Mesenchymal stem cell (in vitro differentiated cells and primary cell): ENCODE measurements at regions not wholly inside any gene's neighbourhood (a gene's known extent, or its start where the extent isn't known, plus 50 kb on each side); places are given as distances from the start of the nearest gene placed in this dataset.

ENCODE experiments used
- DNase-seq: peaks from one replicate; pipeline ENCODE4 v3.0.0-alpha.2; 2013
- H2AFZ ChIP-seq: one replicate; pipeline ENCODE4 v1.6.1; 2013; ENCODE audit warnings: low read depth, mild to moderate bottlenecking, control low read depth, inconsistent platforms, low read length, moderate library complexity
- H2AK5ac ChIP-seq: 2 replicates; pipeline ENCODE4 v1.6.1; 2013; ENCODE audit warnings: low read length, moderate library complexity, mild to moderate bottlenecking, inconsistent platforms; ENCODE audit not compliant: severe bottlenecking
- H2BK120ac ChIP-seq: one replicate; pipeline ENCODE4 v1.6.1; 2013; ENCODE audit warnings: low read depth, mild to moderate bottlenecking, inconsistent platforms, low read length, moderate library complexity
- H2BK12ac ChIP-seq, 2 experiments: one replicate each; pipeline ENCODE4 v1.6.1; 2013; ENCODE audit warnings: inconsistent platforms in 2 of 2, low read length in 2 of 2, mild to moderate bottlenecking in 2 of 2, moderate library complexity in 2 of 2, control low read depth in 1 of 2
- H2BK15ac ChIP-seq: one replicate; pipeline ENCODE4 v1.6.1; 2013; ENCODE audit warnings: mild to moderate bottlenecking, low read depth, inconsistent platforms; ENCODE audit not compliant: poor library complexity, severe bottlenecking
- H2BK5ac ChIP-seq: 2 replicates; pipeline ENCODE4 v1.6.1; 2013; ENCODE audit warnings: low read depth, mild to moderate bottlenecking, low read length, control low read depth, inconsistent platforms; ENCODE audit not compliant: poor library complexity, severe bottlenecking
- H3K14ac ChIP-seq, 2 experiments: one replicate each; pipeline ENCODE4 v1.6.1; 2013; ENCODE audit warnings: inconsistent platforms in 2 of 2, low read length in 2 of 2, control low read depth in 1 of 2, mild to moderate bottlenecking in 1 of 2, moderate library complexity in 1 of 2
- H3K18ac ChIP-seq, 2 experiments: one replicate each; pipeline ENCODE4 v1.6.1; 2013; ENCODE audit warnings: inconsistent platforms in 2 of 2, low read length in 2 of 2, control low read depth in 1 of 2, low read depth in 1 of 2, mild to moderate bottlenecking in 1 of 2
- H3K23ac ChIP-seq, 2 experiments: one replicate each; pipeline ENCODE4 v1.6.1; 2013; ENCODE audit warnings: inconsistent platforms in 2 of 2, low read length in 2 of 2, mild to moderate bottlenecking in 2 of 2, moderate library complexity in 2 of 2, control low read depth in 1 of 2
- H3K27ac ChIP-seq: 2 replicates; pipeline ENCODE4 v1.5.1; 2013; ENCODE audit warnings: mild to moderate bottlenecking, moderate library complexity, low read length, control low read depth, inconsistent platforms; ENCODE audit not compliant: poor library complexity, severe bottlenecking
- H3K27me3 ChIP-seq, 2 experiments: 2 replicates each; pipeline versions ENCODE4 v1.6.1 to v1.7.0; 2013; ENCODE audit warnings: low read length in 2 of 2, mild to moderate bottlenecking in 2 of 2, moderate library complexity in 2 of 2, control low read depth in 1 of 2, inconsistent platforms in 1 of 2; ENCODE audit not compliant: control insufficient read depth in 1 of 2, insufficient read depth in 1 of 2
- H3K36me3 ChIP-seq, 2 experiments: 2 replicates each; pipeline versions ENCODE4 v1.6.1 to v1.7.0; 2013; ENCODE audit warnings: low read length in 2 of 2, control low read depth in 1 of 2, inconsistent platforms in 1 of 2, low read depth in 1 of 2, mild to moderate bottlenecking in 1 of 2; ENCODE audit not compliant: insufficient read depth in 2 of 2, control insufficient read depth in 1 of 2
- H3K4ac ChIP-seq, 2 experiments: one replicate each; pipeline ENCODE4 v1.6.1; 2013; ENCODE audit warnings: inconsistent platforms in 2 of 2, low read length in 2 of 2, mild to moderate bottlenecking in 2 of 2, moderate library complexity in 2 of 2, control low read depth in 1 of 2, low read depth in 1 of 2
- H3K4me1 ChIP-seq: 2 replicates; pipeline ENCODE4 v1.6.1; 2013; ENCODE audit warnings: low read depth, low read length, control low read depth; ENCODE audit not compliant: control insufficient read depth, insufficient read depth
- H3K4me2 ChIP-seq: 2 replicates; pipeline ENCODE4 v1.6.1; 2013; ENCODE audit warnings: low read length, mild to moderate bottlenecking, inconsistent platforms; ENCODE audit not compliant: poor library complexity, severe bottlenecking
- H3K4me3 ChIP-seq, 2 experiments: 2 replicates each; pipeline versions ENCODE4 v1.5.1 to v1.7.0; 2013; ENCODE audit warnings: low read length in 2 of 2, mild to moderate bottlenecking in 2 of 2, control low read depth in 1 of 2, low read depth in 1 of 2; ENCODE audit not compliant: insufficient read depth in 1 of 2
- H3K79me1 ChIP-seq: replicated peaks from 2 replicates; pipeline ENCODE4 v1.6.1; 2013; ENCODE audit warnings: mild to moderate bottlenecking, control low read depth, low read length, inconsistent platforms; ENCODE audit not compliant: poor library complexity, severe bottlenecking
- H3K9ac ChIP-seq: 2 replicates; pipeline ENCODE4 v1.7.0; 2013; ENCODE audit warnings: mild to moderate bottlenecking, low read length, moderate library complexity
- H3K9me3 ChIP-seq: 2 replicates; pipeline ENCODE4 v1.7.0; 2013; ENCODE audit warnings: mild to moderate bottlenecking, low read length; ENCODE audit not compliant: control insufficient read depth
- H4K8ac ChIP-seq: one replicate; pipeline ENCODE4 v1.6.1; 2013; ENCODE audit warnings: inconsistent platforms, mild to moderate bottlenecking, low read length, moderate library complexity
- H4K91ac ChIP-seq: one replicate; pipeline ENCODE4 v1.6.1; 2013; ENCODE audit warnings: mild to moderate bottlenecking, low read length, inconsistent platforms
- WGBS: methylation state at CpG from one replicate; pipeline ENCODE4 v1.1.7; 2013; ENCODE audit warnings: mixed read lengths; 5-methylcytosine and 5-hydroxymethylcytosine counted together

GRCh38 chr2:64780041-64780440 is 126.3 kb upstream of the SERTAD2 start:
- no peak for DNase-seq
- H2BK5ac ChIP-seq: no peak overlapping the region

GRCh38 chr2:64781711-64782390 is 128.1 kb upstream of the SERTAD2 start:
- H4K91ac ChIP-seq: no peak overlapping the region
- no peak overlapping the region for H3K27ac ChIP-seq
- H2BK15ac ChIP-seq: no peak overlapping the region
- H3K14ac ChIP-seq: no peak overlapping the region
- no peak overlapping the region for H2AK5ac ChIP-seq
- H3K4ac ChIP-seq: no peak overlapping the region
- H3K9me3 ChIP-seq: no peaks in the 10 kb centered on the region
- H3K27me3 ChIP-seq: no peaks in the 10 kb centered on the region
- H3K4me3 ChIP-seq: no peak overlapping the region
- H3K9ac ChIP-seq: peak overlapping the region; percentile 46
- H2BK5ac ChIP-seq: no peak overlapping the region
- H3K23ac ChIP-seq: no peak overlapping the region
- no CpG with 5 or more reads among the region's 2 CpGs for WGBS
- no peak overlapping the region for H2AFZ ChIP-seq
- peaks cover 7% of the 10 kb centered on the region for H3K4me1 ChIP-seq
- H3K4me2 ChIP-seq: no peak overlapping the region
- no peaks in the 10 kb centered on the region for H3K36me3 ChIP-seq
- H2BK120ac ChIP-seq: no peak overlapping the region
- H3K79me1 ChIP-seq: no peaks in the 10 kb centered on the region
- no peak overlapping the region for H2BK12ac ChIP-seq
- no peak overlapping the region for H3K18ac ChIP-seq
- no peak overlapping the region for H4K8ac ChIP-seq
- no peak for DNase-seq

More at GRCh38 chr2:64780041-64780440, 126.3 kb upstream of the SERTAD2 start:
- H3K36me3 ChIP-seq: no peaks in the 10 kb centered on the region
- H3K18ac ChIP-seq: no peak overlapping the region
- H2AFZ ChIP-seq: no peak overlapping the region
- no peaks in the 10 kb centered on the region for H3K27me3 ChIP-seq
- no peak overlapping the region for H3K4ac ChIP-seq
- H3K4me1 ChIP-seq: peaks cover 7% of the 10 kb centered on the region
- H2AK5ac ChIP-seq: no peak overlapping the region
- H3K23ac ChIP-seq: no peak overlapping the region
- H4K91ac ChIP-seq: no peak overlapping the region
- 93% methylated on average over 6 of the region's 6 CpGs for WGBS
- H2BK15ac ChIP-seq: no peak overlapping the region
- H3K27ac ChIP-seq: peak overlapping the region; percentile 12
- H3K4me3 ChIP-seq: no peak overlapping the region
- H2BK12ac ChIP-seq: no peak overlapping the region
- H3K9me3 ChIP-seq: peaks cover 10% of the 10 kb centered on the region
- no peaks in the 10 kb centered on the region for H3K79me1 ChIP-seq
- no peak overlapping the region for H2BK120ac ChIP-seq
- peak overlapping the region; percentile 37 for H3K9ac ChIP-seq
- no peak overlapping the region for H3K4me2 ChIP-seq
- H3K14ac ChIP-seq: no peak overlapping the region
- no peak overlapping the region for H4K8ac ChIP-seq

DNA sequence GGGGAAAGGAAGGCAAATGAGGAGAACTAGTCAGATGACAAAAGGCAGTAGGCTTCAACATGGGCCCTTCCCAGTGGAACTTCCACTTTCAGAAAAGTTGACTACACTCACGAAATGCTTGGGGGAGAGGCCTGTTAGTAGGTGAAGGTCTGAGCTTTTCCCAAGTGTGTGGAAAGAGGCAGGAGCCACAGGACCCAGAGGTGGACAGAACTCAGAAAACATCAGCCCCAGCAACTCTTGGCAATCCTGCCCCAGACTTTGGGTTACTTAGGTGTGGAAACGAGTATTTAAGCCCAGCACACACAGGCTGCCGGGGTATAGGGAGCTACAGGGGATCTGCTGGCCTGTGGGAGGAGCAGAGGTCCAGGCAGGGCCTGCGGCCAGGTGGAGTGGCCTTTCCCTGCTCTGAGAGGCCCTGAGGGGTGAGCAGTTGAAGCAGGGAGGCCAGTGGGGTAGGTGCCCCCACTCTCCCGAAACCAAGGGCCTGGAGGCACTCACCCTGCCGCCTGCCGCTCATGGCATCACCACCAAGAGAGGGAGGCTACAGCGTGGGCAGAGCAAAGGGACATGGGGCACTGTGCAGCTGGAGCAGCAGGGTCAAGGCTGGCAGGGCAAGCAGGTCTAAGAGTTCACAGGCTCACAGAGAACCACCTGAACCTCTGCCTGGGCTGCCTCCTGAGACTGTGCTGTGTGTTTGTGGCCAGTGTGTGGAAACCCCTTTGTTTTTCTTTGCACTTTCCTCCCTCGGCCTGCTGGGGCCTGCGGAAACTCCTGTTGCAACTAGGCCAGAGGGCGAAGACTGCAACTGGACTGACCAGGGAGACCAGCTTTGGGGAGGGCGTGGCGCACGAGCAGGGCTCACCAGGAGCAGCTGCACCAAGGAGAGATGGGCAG is 130.7 kb upstream of the SERTAD2 start:
- no peak overlapping the region for H4K91ac ChIP-seq
- H3K23ac ChIP-seq: no peak overlapping the region
- no peak for DNase-seq
- H3K4me1 ChIP-seq: peaks cover 4% of the 10 kb centered on the region
- no peaks in the 10 kb centered on the region for H3K36me3 ChIP-seq
- H2AFZ ChIP-seq: no peak overlapping the region
- no peaks in the 10 kb centered on the region for H3K27me3 ChIP-seq
- H3K79me1 ChIP-seq: no peaks in the 10 kb centered on the region
- H2AK5ac ChIP-seq: no peak overlapping the region
- no peak overlapping the region for H3K18ac ChIP-seq
- no peak overlapping the region for H2BK15ac ChIP-seq
- H3K4me3 ChIP-seq: no peak overlapping the region
- H3K9ac ChIP-seq: no peak overlapping the region
- no peak overlapping the region for H3K27ac ChIP-seq
- no peaks in the 10 kb centered on the region for H3K9me3 ChIP-seq
- no peak overlapping the region for H2BK5ac ChIP-seq
- no peak overlapping the region for H2BK120ac ChIP-seq
- no peak overlapping the region for H3K4ac ChIP-seq
- H4K8ac ChIP-seq: no peak overlapping the region
- H2BK12ac ChIP-seq: no peak overlapping the region
- WGBS: 94% methylated on average over 14 of the region's 14 CpGs
- H3K4me2 ChIP-seq: no peak overlapping the region
- H3K14ac ChIP-seq: no peak overlapping the region

- no peak overlapping the region for H3K14ac ChIP-seq
- H3K4ac ChIP-seq: no peak overlapping the region
- peaks cover 3% of the 10 kb centered on the region for H3K4me1 ChIP-seq
- WGBS: 89% methylated on average over 3 of the region's 3 CpGs
- H3K27me3 ChIP-seq: no peaks in the 10 kb centered on the region
- H3K9ac ChIP-seq: no peak overlapping the region
- H2BK5ac ChIP-seq: no peak overlapping the region
- no peak overlapping the region for H2AK5ac ChIP-seq
- no peak overlapping the region for H2BK12ac ChIP-seq
- no peak overlapping the region for H4K91ac ChIP-seq
- H4K8ac ChIP-seq: no peak overlapping the region
- no peaks in the 10 kb centered on the region for H3K36me3 ChIP-seq
- no peak overlapping the region for H2BK120ac ChIP-seq
- no peak overlapping the region for H3K23ac ChIP-seq
- no peak overlapping the region for H3K4me2 ChIP-seq
- DNase-seq: no peak
- H3K18ac ChIP-seq: no peak overlapping the region
- H3K79me1 ChIP-seq: no peaks in the 10 kb centered on the region
- no peak overlapping the region for H2AFZ ChIP-seq
- H3K9me3 ChIP-seq: no peaks in the 10 kb centered on the region
- H3K4me3 ChIP-seq: no peak overlapping the region
- H3K27ac ChIP-seq: no peak overlapping the region
- no peak overlapping the region for H2BK15ac ChIP-seq
Measured at GRCh38 chr2:64785245-64785644, 131.5 kb upstream of the SERTAD2 start.
